ENCODE measurements at regions not wholly inside any gene's neighbourhood (a gene's known extent, or its start where the extent isn't known, plus 50 kb on each side); places are given as distances from the start of the nearest gene placed in this dataset.

GRCh38 chr20:17819395-17820093, 119.8 kb downstream of the BANF2 start:
- no peak overlapping the region for H3K4me3 ChIP-seq (replicated peaks in 1 of 3; ENCODE audit: insufficient read depth in 1 of 3, low read depth in 2 of 3, low read length in 3 of 3)
- intact Hi-C loops (cut with micrococcal nuclease; ENCODE audit: unreplicated experiment) = no loop called here
- no peak overlapping the region for H3K9ac ChIP-seq (ENCODE audit: insufficient read depth, low read depth, low read length)
- WGBS (ENCODE audit: low lambda C conversion rate) = 43% methylated on average over 2 of the region's 2 CpGs
- no peak overlapping the region for H3K4me2 ChIP-seq (ENCODE audit: low read depth, low read length)
- FAIRE-seq (no peak), ATAC-seq (no peak), DNase-seq (ENCODE audit: low spot score) (no peak)
- TF ChIP-seq RBAK (CRISPR knock-in tag; IDR thresholded peaks at IDR 0.05) (peak; percentile 93; the same call in 1 of the 2 replicates), ATF4 (CRISPR knock-in tag; IDR thresholded peaks at IDR 0.05) (no peak), ZNF264 (CRISPR knock-in tag; IDR thresholded peaks at IDR 0.05) (peak; percentile 99)
- BruUV-seq (replicated peaks) = no TSS peak
- POLR2A ChIA-PET = interaction anchor here (0.9 to 1.0 kb wide), 2 partner anchors 39 to 111 kb away, joined by 3 read pairs; no protein-coding TSS in a partner anchor
- in situ Hi-C loops (cut with HindIII; ENCODE audit: extremely low pct_ligation_motif_present, low pct_unique_long_range_greater_than_20kb) = no loop called here
- H3K9me3 ChIP-seq (ENCODE audit: low read length) = 0 out of 2 replicates have a peak, but pooled peaks cover 6% of the 10 kb centered on the region
- peaks cover 9 to 29% of the 10 kb centered on the region in 2 experiments for H3K27me3 ChIP-seq (ENCODE audit: control insufficient read depth in 1 of 2, insufficient read depth in 2 of 2, low read length in 2 of 2)
- H4K20me1 ChIP-seq (ENCODE audit: insufficient read depth, low read length) = no peaks in the 10 kb centered on the region
- no peak overlapping the region for H2AFZ ChIP-seq (ENCODE audit: low read length)
- no peaks in the 10 kb centered on the region for H3K36me3 ChIP-seq (replicated peaks in 1 of 2; ENCODE audit: control insufficient read depth in 1 of 2, insufficient read depth in 2 of 2, low read length in 2 of 2)
- peaks cover 70% of the 10 kb centered on the region for H3K4me1 ChIP-seq (ENCODE audit: insufficient read depth, low read length)
- CTCF ChIA-PET (ENCODE audit: low intra/inter-chr PET ratio, low total read pairs) = no interaction called here
- H3K27ac ChIP-seq (ENCODE audit: extremely low read length, insufficient read depth, low read length) = no peak overlapping the region
- no peaks in the 10 kb centered on the region for H3K79me2 ChIP-seq (ENCODE audit: insufficient read depth, low read length)

GRCh38 chr20:17818187-17818586, 118.4 kb downstream of the BANF2 start:
- intact Hi-C loops (cut with micrococcal nuclease; ENCODE audit: unreplicated experiment) (no loop called here), in situ Hi-C loops (cut with HindIII; ENCODE audit: extremely low pct_ligation_motif_present, low pct_unique_long_range_greater_than_20kb) (no loop called here)
- H3K4me1 ChIP-seq (ENCODE audit: insufficient read depth, low read length) = peaks cover 57% of the 10 kb centered on the region
- H3K4me2 ChIP-seq (ENCODE audit: low read depth, low read length) = no peak overlapping the region
- CTCF ChIA-PET (ENCODE audit: low intra/inter-chr PET ratio, low total read pairs) = no interaction called here
- no peak for FAIRE-seq
- POLR2A ChIA-PET = interaction anchor here (1.5 kb wide), 1 partner anchor 77 kb away, joined by 3 read pairs; no protein-coding TSS in a partner anchor
- no peak overlapping the region for H3K4me3 ChIP-seq (replicated peaks in 1 of 3; ENCODE audit: insufficient read depth in 1 of 3, low read depth in 2 of 3, low read length in 3 of 3)
- peaks cover 9 to 29% of the 10 kb centered on the region in 2 experiments for H3K27me3 ChIP-seq (ENCODE audit: control insufficient read depth in 1 of 2, insufficient read depth in 2 of 2, low read length in 2 of 2)
- H3K9ac ChIP-seq (ENCODE audit: insufficient read depth, low read depth, low read length) = no peak overlapping the region
- H3K79me2 ChIP-seq (ENCODE audit: insufficient read depth, low read length) = no peaks in the 10 kb centered on the region
- no peak for DNase-seq (ENCODE audit: low spot score)
- BruUV-seq (replicated peaks) = no TSS peak
- 0 out of 2 replicates have a peak, but pooled peaks cover 6% of the 10 kb centered on the region for H3K9me3 ChIP-seq (ENCODE audit: low read length)
- ATAC-seq = no peak
- no peaks in the 10 kb centered on the region for H3K36me3 ChIP-seq (replicated peaks in 1 of 2; ENCODE audit: control insufficient read depth in 1 of 2, insufficient read depth in 2 of 2, low read length in 2 of 2)
- no peaks in the 10 kb centered on the region for H4K20me1 ChIP-seq (ENCODE audit: insufficient read depth, low read length)
- 73% methylated on average over 7 of the region's 7 CpGs for WGBS (ENCODE audit: low lambda C conversion rate)
- no peak overlapping the region for H2AFZ ChIP-seq (ENCODE audit: low read length)
- no peak overlapping the region for H3K27ac ChIP-seq (ENCODE audit: extremely low read length, insufficient read depth, low read length)
- TF ChIP-seq NCOA5 (CRISPR knock-in tag; IDR thresholded peaks at IDR 0.05) (no peak), SAP130 (CRISPR knock-in tag; IDR thresholded peaks at IDR 0.05; ENCODE audit: low read depth) (no peak), ONECUT2 (CRISPR knock-in tag; IDR thresholded peaks at IDR 0.05) (no peak), U2AF1 (optimal IDR thresholded peaks at IDR 0.05; ENCODE audit: low read depth, low read length) (no peak), TBX3 (IDR thresholded peaks at IDR 0.05; ENCODE audit: borderline replicate concordance) (no peak), MAX (IDR thresholded peaks at IDR 0.05) (no peak), ATF5 (CRISPR knock-in tag; IDR thresholded peaks at IDR 0.05; ENCODE audit: low read depth) (no peak)
- TF ChIP-seq, protein P1, sequence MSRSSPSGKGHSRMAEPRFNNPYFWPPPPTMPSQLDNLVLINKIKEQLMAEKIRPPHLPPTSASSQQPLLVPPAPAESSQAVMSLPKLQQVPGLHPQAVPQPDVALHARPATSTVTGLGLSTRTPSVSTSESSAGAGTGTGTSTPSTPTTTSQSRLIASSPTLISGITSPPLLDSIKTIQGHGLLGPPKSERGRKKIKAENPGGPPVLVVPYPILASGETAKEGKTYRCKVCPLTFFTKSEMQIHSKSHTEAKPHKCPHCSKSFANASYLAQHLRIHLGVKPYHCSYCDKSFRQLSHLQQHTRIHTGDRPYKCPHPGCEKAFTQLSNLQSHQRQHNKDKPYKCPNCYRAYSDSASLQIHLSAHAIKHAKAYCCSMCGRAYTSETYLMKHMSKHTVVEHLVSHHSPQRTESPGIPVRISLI (CRISPR knock-in tag; IDR thresholded peaks at IDR 0.05; ENCODE audit: borderline replicate concordance) = no peak
- TF ChIP-seq, protein P2, sequence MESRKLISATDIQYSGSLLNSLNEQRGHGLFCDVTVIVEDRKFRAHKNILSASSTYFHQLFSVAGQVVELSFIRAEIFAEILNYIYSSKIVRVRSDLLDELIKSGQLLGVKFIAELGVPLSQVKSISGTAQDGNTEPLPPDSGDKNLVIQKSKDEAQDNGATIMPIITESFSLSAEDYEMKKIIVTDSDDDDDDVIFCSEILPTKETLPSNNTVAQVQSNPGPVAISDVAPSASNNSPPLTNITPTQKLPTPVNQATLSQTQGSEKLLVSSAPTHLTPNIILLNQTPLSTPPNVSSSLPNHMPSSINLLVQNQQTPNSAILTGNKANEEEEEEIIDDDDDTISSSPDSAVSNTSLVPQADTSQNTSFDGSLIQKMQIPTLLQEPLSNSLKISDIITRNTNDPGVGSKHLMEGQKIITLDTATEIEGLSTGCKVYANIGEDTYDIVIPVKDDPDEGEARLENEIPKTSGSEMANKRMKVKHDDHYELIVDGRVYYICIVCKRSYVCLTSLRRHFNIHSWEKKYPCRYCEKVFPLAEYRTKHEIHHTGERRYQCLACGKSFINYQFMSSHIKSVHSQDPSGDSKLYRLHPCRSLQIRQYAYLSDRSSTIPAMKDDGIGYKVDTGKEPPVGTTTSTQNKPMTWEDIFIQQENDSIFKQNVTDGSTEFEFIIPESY (CRISPR knock-in tag; IDR thresholded peaks at IDR 0.05) = no peak

Data from HepG2 (cell line).